Panc1 (cell line): ENCODE measurements at regions not wholly inside any gene's neighbourhood (a gene's known extent, or its start where the extent isn't known, plus 50 kb on each side); places are given as distances from the start of the nearest gene placed in this dataset.

Experiments used
- ATAC-seq: fragments of 200-7000 bp; cut with Tn5 transposase; 2 replicates; pipeline ENCODE4 v1.9.1; 2020; ENCODE audit warnings: mild to moderate bottlenecking, moderate library complexity
- BruUV-seq: library from RNA; stranded (reverse); fragments of 400-500 nt; replicated peaks from 2 replicates; lab custom pipeline; 2021; lab: Mats Ljungman, UMichigan
- CTCF ChIA-PET: fragments of 300-600 bp; sonication (Branson Sonifier 250); formaldehyde crosslinking; loops from one replicate; lab custom pipeline; 2022; ENCODE audit warnings: antibody characterized with exemption; lab: Charles Lee
- POLR2A ChIA-PET: fragments of 300-600 bp; sonication (Branson Sonifier 250); formaldehyde crosslinking; loops from one replicate; lab custom pipeline; 2022; ENCODE audit warnings: antibody characterized with exemption; lab: Charles Lee
- DNase-seq: peaks from one replicate; pipeline ENCODE4 v3.0.0-alpha.2; 2010; ENCODE audit warnings: low read depth, low spot score
- H3K27ac ChIP-seq: 2 replicates; pipeline ENCODE4 v1.5.1; 2011; ENCODE audit warnings: mild to moderate bottlenecking, low read length, inconsistent platforms
- H3K27me3 ChIP-seq: fragments of 200-500 bp; sonication (Bioruptor generic); 2 replicates; pipeline ENCODE4 v1.6.0; 2014; ENCODE audit warnings: low read length, inconsistent platforms; ENCODE audit not compliant: control insufficient read depth, insufficient read depth
- H3K36me3 ChIP-seq: fragments of 200-500 bp; sonication (Bioruptor generic); 2 replicates; pipeline ENCODE4 v1.5.1; 2014; ENCODE audit warnings: inconsistent platforms, mild to moderate bottlenecking, low read length, moderate library complexity; ENCODE audit not compliant: control insufficient read depth, insufficient read depth
- H3K4me1 ChIP-seq: 2 replicates; pipeline ENCODE4 v1.5.1; 2011; ENCODE audit warnings: inconsistent platforms, mild to moderate bottlenecking, low read length, moderate library complexity; ENCODE audit not compliant: control insufficient read depth, insufficient read depth
- H3K4me3 ChIP-seq, 2 experiments: 2 replicates each; pipeline ENCODE4 v1.5.1; 2011 to 2012; ENCODE audit warnings: low read depth in 2 of 2, low read length in 2 of 2, mild to moderate bottlenecking in 2 of 2, inconsistent platforms in 1 of 2, moderate library complexity in 1 of 2
- H3K9me3 ChIP-seq: fragments of 200-500 bp; sonication (Bioruptor generic); 2 replicates; pipeline ENCODE4 v1.5.1; 2014; ENCODE audit warnings: low read depth, mild to moderate bottlenecking, inconsistent platforms, low read length, moderate library complexity; ENCODE audit not compliant: control insufficient read depth, insufficient read depth
- POLR2AphosphoS5 ChIP-seq: IDR thresholded peaks from 2 replicates; pipeline ENCODE4 v1.6.1; 2012; ENCODE audit warnings: mild to moderate bottlenecking, low read depth, low read length, moderate library complexity
- SIN3A ChIP-seq: IDR thresholded peaks from 2 replicates; pipeline ENCODE4 v1.6.1; 2012; ENCODE audit warnings: low read depth, mild to moderate bottlenecking, low read length, moderate library complexity, borderline replicate concordance; ENCODE audit not compliant: insufficient read depth
- TCF7L2 ChIP-seq: IDR thresholded peaks from 2 replicates; pipeline ENCODE4 v1.6.1; 2011; ENCODE audit warnings: mild to moderate bottlenecking, low read depth, low read length, inconsistent platforms
- in situ Hi-C: cut with HindIII; loops from 2 replicates; pipeline ENCODE4 v1.10.0; 2016; ENCODE audit warnings: low sequenced_read_pairs, low pct_unique_long_range_greater_than_20kb
- intact Hi-C: fragments of 100-400 bp; cut with micrococcal nuclease; formaldehyde crosslinking; loops from one replicate; pipeline ENCODE4 v1.10.0; 2022; ENCODE audit not compliant: unreplicated experiment
- TF ChIP-seq, protein P1 (sequence below), 2 experiments: IDR thresholded peaks; 2 replicates each; pipeline ENCODE4 v1.6.1; 2011 to 2012; ENCODE audit warnings: low read depth in 2 of 2, control low read depth in 1 of 2, low read length in 1 of 2, mild to moderate bottlenecking in 1 of 2, moderate library complexity in 1 of 2; ENCODE audit not compliant: insufficient read depth in 1 of 2
- TF ChIP-seq, protein P2 (sequence below): fragments of 450-650 bp; IDR thresholded peaks from 2 replicates; pipeline ENCODE4 v1.5.1; 2017; ENCODE audit warnings: mild to moderate bottlenecking

DNA sequence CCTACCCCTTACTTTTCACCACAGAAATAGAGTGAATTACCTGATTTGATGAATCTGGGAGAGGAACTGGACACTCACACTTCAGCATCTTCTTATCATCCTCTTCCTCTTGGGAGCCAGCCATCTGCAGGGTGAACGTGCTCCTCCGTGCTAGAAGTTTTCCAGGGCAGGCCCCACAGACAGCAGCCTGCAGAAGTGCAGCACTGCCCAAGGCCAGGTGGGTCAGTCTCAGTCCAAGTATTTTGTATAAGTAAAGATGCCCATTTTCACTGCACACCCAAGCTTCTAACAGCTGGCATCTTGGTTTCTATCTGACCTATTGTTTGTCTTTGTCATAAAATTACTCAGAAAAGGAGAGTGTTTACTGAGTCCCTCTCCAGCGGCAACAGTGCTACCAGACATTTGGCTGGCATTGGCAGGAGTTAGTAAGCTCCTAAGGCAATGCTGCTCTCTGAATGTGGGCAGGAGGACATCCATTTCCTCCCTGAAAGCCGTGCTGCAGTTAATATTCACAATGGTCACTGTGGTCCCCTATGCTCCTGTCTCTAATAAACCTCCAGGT is 222.6 kb upstream of the CTAGE1 start:
- ATAC-seq (no peak), DNase-seq (no peak)
- TF ChIP-seq, protein P1, sequence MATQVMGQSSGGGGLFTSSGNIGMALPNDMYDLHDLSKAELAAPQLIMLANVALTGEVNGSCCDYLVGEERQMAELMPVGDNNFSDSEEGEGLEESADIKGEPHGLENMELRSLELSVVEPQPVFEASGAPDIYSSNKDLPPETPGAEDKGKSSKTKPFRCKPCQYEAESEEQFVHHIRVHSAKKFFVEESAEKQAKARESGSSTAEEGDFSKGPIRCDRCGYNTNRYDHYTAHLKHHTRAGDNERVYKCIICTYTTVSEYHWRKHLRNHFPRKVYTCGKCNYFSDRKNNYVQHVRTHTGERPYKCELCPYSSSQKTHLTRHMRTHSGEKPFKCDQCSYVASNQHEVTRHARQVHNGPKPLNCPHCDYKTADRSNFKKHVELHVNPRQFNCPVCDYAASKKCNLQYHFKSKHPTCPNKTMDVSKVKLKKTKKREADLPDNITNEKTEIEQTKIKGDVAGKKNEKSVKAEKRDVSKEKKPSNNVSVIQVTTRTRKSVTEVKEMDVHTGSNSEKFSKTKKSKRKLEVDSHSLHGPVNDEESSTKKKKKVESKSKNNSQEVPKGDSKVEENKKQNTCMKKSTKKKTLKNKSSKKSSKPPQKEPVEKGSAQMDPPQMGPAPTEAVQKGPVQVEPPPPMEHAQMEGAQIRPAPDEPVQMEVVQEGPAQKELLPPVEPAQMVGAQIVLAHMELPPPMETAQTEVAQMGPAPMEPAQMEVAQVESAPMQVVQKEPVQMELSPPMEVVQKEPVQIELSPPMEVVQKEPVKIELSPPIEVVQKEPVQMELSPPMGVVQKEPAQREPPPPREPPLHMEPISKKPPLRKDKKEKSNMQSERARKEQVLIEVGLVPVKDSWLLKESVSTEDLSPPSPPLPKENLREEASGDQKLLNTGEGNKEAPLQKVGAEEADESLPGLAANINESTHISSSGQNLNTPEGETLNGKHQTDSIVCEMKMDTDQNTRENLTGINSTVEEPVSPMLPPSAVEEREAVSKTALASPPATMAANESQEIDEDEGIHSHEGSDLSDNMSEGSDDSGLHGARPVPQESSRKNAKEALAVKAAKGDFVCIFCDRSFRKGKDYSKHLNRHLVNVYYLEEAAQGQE (IDR thresholded peaks at IDR 0.05; ENCODE audit: insufficient read depth in 1 of 2, low read depth in 2 of 2, low read length in 1 of 2) = no peak
- no peak for TF ChIP-seq SIN3A
- TF ChIP-seq POLR2AphosphoS5 = no peak
- no peak for TF ChIP-seq TCF7L2
- H3K27me3 ChIP-seq = 0 out of 2 replicates have a peak, but pooled peaks cover 3% of the 10 kb centered on the region
- H3K9me3 ChIP-seq = no peaks in the 10 kb centered on the region
- BruUV-seq = no TSS peak
- in situ Hi-C loops (no loop called here), intact Hi-C loops (no loop called here)
- H3K4me1 ChIP-seq = no peaks in the 10 kb centered on the region
- H3K4me3 ChIP-seq = no peak overlapping the region
- H3K36me3 ChIP-seq = no peaks in the 10 kb centered on the region
- CTCF ChIA-PET = no interaction called here
- POLR2A ChIA-PET = no interaction called here
- H3K27ac ChIP-seq = no peak overlapping the region

DNA sequence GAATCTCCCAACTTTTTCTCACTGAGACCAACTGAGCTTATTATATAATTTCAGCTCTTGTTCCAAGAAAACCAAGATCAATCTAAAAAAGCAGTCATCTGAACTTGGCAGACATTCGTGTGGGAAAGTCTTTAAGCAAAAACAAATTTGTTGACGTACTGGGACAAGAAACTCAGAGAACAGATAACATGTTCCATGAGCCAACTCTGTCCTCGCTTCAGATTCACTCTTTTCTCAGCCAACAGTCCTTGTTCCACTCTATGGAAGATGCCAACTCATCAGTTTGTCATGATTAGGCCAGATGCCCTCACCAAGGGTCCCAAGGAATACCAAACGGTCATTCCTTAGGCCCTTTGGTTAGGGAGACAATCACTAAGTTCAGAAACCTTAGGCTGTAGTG is 224.2 kb upstream of the CTAGE1 start:
- intact Hi-C loops = no loop called here
- Histone ChIP-seq H3K4me3 (no peak overlapping the region), H3K27ac (no peak overlapping the region), H3K4me1 (no peaks in the 10 kb centered on the region), H3K36me3 (no peaks in the 10 kb centered on the region), H3K27me3 (no peaks in the 10 kb centered on the region), H3K9me3 (no peaks in the 10 kb centered on the region)
- ChIA-PET POLR2A (no interaction called here), CTCF (no interaction called here)
- DNase-seq (no peak), ATAC-seq (no peak)
- no TSS peak for BruUV-seq
- TF ChIP-seq TCF7L2 = no peak
- TF ChIP-seq POLR2AphosphoS5 = no peak
- TF ChIP-seq SIN3A = no peak
- TF ChIP-seq, protein P2, sequence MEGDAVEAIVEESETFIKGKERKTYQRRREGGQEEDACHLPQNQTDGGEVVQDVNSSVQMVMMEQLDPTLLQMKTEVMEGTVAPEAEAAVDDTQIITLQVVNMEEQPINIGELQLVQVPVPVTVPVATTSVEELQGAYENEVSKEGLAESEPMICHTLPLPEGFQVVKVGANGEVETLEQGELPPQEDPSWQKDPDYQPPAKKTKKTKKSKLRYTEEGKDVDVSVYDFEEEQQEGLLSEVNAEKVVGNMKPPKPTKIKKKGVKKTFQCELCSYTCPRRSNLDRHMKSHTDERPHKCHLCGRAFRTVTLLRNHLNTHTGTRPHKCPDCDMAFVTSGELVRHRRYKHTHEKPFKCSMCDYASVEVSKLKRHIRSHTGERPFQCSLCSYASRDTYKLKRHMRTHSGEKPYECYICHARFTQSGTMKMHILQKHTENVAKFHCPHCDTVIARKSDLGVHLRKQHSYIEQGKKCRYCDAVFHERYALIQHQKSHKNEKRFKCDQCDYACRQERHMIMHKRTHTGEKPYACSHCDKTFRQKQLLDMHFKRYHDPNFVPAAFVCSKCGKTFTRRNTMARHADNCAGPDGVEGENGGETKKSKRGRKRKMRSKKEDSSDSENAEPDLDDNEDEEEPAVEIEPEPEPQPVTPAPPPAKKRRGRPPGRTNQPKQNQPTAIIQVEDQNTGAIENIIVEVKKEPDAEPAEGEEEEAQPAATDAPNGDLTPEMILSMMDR = no peak
- TF ChIP-seq, protein P1 (IDR thresholded peaks at IDR 0.05; ENCODE audit: insufficient read depth in 1 of 2, low read depth in 2 of 2, low read length in 1 of 2) = no peak
- in situ Hi-C loops = no loop called here
